ENCODE measurements at regions not wholly inside any gene's neighbourhood (a gene's known extent, or its start where the extent isn't known, plus 50 kb on each side); places are given as distances from the start of the nearest gene placed in this dataset.

DNA sequence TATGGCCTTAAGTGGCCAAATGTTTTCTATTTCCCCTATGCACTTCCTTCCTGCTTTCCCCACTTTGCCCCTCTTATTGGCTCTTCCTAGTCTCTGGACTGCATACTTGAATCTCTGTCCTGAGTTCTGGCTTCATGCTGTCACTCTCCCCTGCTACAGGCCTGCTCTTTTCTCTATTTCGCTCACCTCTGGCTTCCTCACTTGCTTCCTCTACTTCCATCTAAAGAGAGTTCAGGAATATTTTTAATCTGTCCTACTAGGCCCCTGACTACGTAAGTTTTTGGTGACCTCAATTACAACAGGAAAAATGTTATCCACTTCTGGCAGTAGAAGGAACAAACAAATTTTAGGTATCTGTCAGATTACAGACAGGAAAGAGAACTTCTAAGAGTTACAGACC is 65.7 kb upstream of the WDR17 start:
- Mint-ChIP-seq H3K4me3 (no peak overlapping the region), H3K9me3 (no peaks in the 10 kb centered on the region), H3K27ac (no peak overlapping the region), H3K4me1 (ENCODE audit: low read depth) (peaks cover 15% of the 10 kb centered on the region), H3K27me3 (ENCODE audit: insufficient read depth) (peaks cover 25% of the 10 kb centered on the region), H3K36me3 (ENCODE audit: low read depth) (no peaks in the 10 kb centered on the region)
- no peak for DNase-seq
- TF ChIP-seq, protein P1, sequence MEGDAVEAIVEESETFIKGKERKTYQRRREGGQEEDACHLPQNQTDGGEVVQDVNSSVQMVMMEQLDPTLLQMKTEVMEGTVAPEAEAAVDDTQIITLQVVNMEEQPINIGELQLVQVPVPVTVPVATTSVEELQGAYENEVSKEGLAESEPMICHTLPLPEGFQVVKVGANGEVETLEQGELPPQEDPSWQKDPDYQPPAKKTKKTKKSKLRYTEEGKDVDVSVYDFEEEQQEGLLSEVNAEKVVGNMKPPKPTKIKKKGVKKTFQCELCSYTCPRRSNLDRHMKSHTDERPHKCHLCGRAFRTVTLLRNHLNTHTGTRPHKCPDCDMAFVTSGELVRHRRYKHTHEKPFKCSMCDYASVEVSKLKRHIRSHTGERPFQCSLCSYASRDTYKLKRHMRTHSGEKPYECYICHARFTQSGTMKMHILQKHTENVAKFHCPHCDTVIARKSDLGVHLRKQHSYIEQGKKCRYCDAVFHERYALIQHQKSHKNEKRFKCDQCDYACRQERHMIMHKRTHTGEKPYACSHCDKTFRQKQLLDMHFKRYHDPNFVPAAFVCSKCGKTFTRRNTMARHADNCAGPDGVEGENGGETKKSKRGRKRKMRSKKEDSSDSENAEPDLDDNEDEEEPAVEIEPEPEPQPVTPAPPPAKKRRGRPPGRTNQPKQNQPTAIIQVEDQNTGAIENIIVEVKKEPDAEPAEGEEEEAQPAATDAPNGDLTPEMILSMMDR (IDR thresholded peaks at IDR 0.05): no peak

DNA sequence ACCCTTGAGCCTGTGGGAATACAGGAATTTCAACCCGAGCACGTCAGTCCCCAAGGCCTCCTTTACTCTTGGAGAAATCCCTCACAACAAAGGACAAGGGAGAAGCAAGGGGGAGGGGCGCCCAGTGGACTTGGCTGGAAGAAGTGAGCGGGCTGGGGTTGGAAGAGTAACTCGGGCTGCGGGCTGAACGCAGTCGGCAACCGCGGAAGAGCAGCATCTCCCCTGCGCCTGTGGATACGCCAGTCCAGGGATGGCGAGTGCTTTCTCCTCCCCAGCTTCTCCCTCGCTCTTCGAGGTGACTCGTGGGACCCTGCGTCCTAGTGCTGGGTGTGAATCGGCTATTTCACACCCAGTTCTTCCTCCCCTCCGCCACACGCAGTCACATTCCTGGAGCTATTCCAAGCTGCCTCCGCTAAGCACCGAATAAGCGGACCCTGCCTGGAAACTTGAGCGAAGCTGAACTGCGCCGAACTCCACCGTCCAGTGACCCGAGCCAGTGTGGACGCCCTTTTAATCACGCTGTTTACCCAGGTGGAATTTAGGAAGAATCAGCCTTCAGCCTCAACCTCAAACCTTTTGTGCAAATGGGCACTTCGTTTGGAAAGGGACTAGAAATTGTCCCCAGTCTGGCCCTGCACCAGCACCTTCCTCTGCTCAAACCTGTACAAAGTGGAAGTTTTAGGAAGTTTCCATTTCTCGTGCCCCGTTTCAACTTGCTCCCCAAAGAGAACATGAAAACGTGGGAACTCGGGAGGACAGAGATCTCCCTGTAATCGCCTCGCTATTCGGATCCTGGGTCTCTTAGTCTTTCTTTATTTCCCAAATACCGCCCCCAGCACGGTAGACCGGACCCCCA is 64.3 kb upstream of the WDR17 start:
- Mint-ChIP-seq H3K4me3 (peak overlapping the region; percentile 79), H3K36me3 (ENCODE audit: low read depth) (no peaks in the 10 kb centered on the region), H3K27me3 (ENCODE audit: insufficient read depth) (peaks cover 27% of the 10 kb centered on the region), H3K4me1 (ENCODE audit: low read depth) (peaks cover 15% of the 10 kb centered on the region), H3K27ac (no peak overlapping the region), H3K9me3 (no peaks in the 10 kb centered on the region)
- no peak for DNase-seq
- TF ChIP-seq, protein P1 (IDR thresholded peaks at IDR 0.05): no peak

DNA sequence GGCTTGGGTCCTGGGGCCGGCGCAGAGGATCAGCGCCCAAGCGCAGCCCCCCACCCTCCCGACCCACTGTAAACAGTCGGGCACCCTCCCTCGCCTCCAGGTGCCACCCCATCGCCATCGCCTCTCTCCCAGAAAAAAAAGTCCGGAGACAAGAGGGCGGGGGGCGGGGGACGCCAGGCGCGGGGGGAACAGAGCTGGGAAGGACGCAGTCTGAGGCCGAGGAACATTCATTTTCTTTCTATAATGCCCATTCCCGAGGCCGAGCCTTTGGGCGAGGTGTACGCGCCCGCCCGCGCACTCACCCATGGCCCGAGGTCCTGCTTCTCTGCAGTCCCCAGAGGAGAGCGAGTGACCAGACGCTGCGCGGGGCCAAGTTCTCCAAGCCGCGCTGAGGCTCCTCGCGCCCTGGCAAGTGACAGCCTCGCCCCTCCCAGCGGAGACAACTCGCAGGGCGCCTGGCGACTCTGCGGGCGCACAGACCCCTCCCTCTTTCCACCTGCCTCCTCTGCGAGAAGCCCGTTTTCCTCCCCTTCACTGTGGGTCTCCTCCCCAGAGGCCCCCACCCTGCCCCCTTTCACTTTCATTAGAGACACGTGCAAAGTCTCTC is 63.5 kb upstream of the WDR17 start:
- H3K36me3 Mint-ChIP-seq (ENCODE audit: low read depth): no peaks in the 10 kb centered on the region
- peak overlapping the region; percentile 79 for H3K4me3 Mint-ChIP-seq
- TF ChIP-seq, protein P1 (IDR thresholded peaks at IDR 0.05): no peak
- peaks cover 15% of the 10 kb centered on the region for H3K4me1 Mint-ChIP-seq (ENCODE audit: low read depth)
- H3K27ac Mint-ChIP-seq: no peak overlapping the region
- H3K27me3 Mint-ChIP-seq (ENCODE audit: insufficient read depth): peaks cover 29% of the 10 kb centered on the region
- no peak for DNase-seq
- H3K9me3 Mint-ChIP-seq: no peaks in the 10 kb centered on the region

DNA sequence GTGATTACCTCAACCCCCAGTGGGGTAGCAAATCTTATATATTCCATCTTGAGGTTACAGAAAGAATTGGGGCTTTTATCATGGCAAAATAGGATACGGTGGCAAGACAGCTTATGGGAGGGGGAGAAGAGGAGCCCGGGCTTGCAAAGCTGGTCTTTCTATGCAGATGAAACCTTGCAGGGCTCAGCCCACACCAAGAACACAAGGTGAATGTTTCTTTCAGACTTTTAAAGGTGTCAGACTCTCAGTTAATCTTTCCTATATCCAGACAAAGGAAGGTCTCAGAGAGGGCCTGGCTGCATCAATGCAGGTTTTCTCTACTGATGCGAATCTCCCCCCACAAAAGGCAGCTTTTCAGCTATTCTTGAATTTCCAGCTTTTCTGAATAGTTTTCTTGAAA is 59.9 kb upstream of the WDR17 start:
- Mint-ChIP-seq H3K9me3 (no peaks in the 10 kb centered on the region), H3K27ac (no peak overlapping the region), H3K36me3 (ENCODE audit: low read depth) (no peaks in the 10 kb centered on the region), H3K4me3 (no peak overlapping the region), H3K27me3 (ENCODE audit: insufficient read depth) (peaks cover 25% of the 10 kb centered on the region), H3K4me1 (ENCODE audit: low read depth) (peaks cover 15% of the 10 kb centered on the region)
- TF ChIP-seq, protein P1 (IDR thresholded peaks at IDR 0.05): no peak
- no peak for DNase-seq

DNA sequence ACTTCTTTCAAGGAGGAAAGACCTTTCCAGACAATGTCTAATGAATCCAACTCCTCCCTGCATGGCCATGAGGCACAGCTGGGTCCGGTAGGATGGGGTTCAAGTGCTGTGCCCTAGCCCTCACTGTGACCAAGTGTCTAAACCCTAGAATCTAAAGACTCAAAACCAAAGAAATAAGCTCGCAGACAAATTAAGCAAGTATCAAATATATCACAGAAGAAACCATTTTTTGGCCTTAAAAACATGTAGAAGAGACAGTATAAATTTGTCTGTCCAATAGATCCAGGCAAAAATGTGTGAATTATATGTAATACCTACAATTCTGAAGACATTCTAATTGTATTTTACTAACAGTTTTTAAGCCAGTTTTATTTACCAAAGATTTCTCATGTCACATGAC is 56.4 kb upstream of the WDR17 start:
- Mint-ChIP-seq H3K36me3 (ENCODE audit: low read depth) (no peaks in the 10 kb centered on the region), H3K9me3 (no peaks in the 10 kb centered on the region), H3K27ac (no peak overlapping the region), H3K4me3 (no peak overlapping the region), H3K27me3 (ENCODE audit: insufficient read depth) (peaks cover 4% of the 10 kb centered on the region), H3K4me1 (ENCODE audit: low read depth) (no peaks in the 10 kb centered on the region)
- no peak for DNase-seq
- TF ChIP-seq, protein P1 (IDR thresholded peaks at IDR 0.05): no peak
